ENCODE measurements at regions not wholly inside any gene's neighbourhood (a gene's known extent, or its start where the extent isn't known, plus 50 kb on each side); places are given as distances from the start of the nearest gene placed in this dataset.

- TF ChIP-seq CTCF (IDR thresholded peaks at IDR 0.05; ENCODE audit: insufficient read depth, low read length, poor library complexity, severe bottlenecking), result no peak
- H3K36me3 ChIP-seq (ENCODE audit: control insufficient read depth, insufficient read depth, low read length), result no peaks in the 10 kb centered on the region
- no peak for DNase-seq (ENCODE audit: low read depth)
These were observed 394.7 kb downstream of the SEC14L1 start for GRCh38 chr17:77535435-77535834.

GRCh38 chr17:77535892-77536291 lies 395.1 kb downstream of the SEC14L1 start:
- DNase-seq (ENCODE audit: low read depth), result no peak
- TF ChIP-seq CTCF (IDR thresholded peaks at IDR 0.05; ENCODE audit: insufficient read depth, low read length, poor library complexity, severe bottlenecking), result no peak
- Histone ChIP-seq H3K4me3 (ENCODE audit: low read depth, low read length) (no peak overlapping the region), H3K36me3 (ENCODE audit: control insufficient read depth, insufficient read depth, low read length) (no peaks in the 10 kb centered on the region), H3K27me3 (ENCODE audit: control insufficient read depth, insufficient read depth, low read length) (peaks cover 9% of the 10 kb centered on the region)

More at GRCh38 chr17:77535435-77535834, 394.7 kb downstream of the SEC14L1 start:
- H3K27me3 ChIP-seq (ENCODE audit: control insufficient read depth, insufficient read depth, low read length), result peaks cover 7% of the 10 kb centered on the region
- no peak overlapping the region for H3K4me3 ChIP-seq (ENCODE audit: low read depth, low read length)

GRCh38 chr17:77537566-77537965 lies 396.8 kb downstream of the SEC14L1 start:
- Histone ChIP-seq H3K27me3 (ENCODE audit: control insufficient read depth, insufficient read depth, low read length) (peaks cover 12% of the 10 kb centered on the region), H3K4me3 (ENCODE audit: low read depth, low read length) (no peak overlapping the region), H3K36me3 (ENCODE audit: control insufficient read depth, insufficient read depth, low read length) (no peaks in the 10 kb centered on the region)
- DNase-seq (ENCODE audit: low read depth), result no peak
- TF ChIP-seq CTCF (IDR thresholded peaks at IDR 0.05; ENCODE audit: insufficient read depth, low read length, poor library complexity, severe bottlenecking), result no peak

- no peaks in the 10 kb centered on the region for H3K36me3 ChIP-seq (ENCODE audit: control insufficient read depth, insufficient read depth, low read length)
- TF ChIP-seq CTCF (IDR thresholded peaks at IDR 0.05; ENCODE audit: insufficient read depth, low read length, poor library complexity, severe bottlenecking), result no peak
- peaks cover 18% of the 10 kb centered on the region for H3K27me3 ChIP-seq (ENCODE audit: control insufficient read depth, insufficient read depth, low read length)
- DNase-seq (ENCODE audit: low read depth), result no peak
- H3K4me3 ChIP-seq (ENCODE audit: low read depth, low read length), result no peak overlapping the region
These were observed 399.8 kb downstream of the SEC14L1 start for GRCh38 chr17:77540531-77540930.

- no peak for TF ChIP-seq CTCF (IDR thresholded peaks at IDR 0.05; ENCODE audit: insufficient read depth, low read length, poor library complexity, severe bottlenecking)
- DNase-seq (ENCODE audit: low read depth), result no peak
- H3K27me3 ChIP-seq (ENCODE audit: control insufficient read depth, insufficient read depth, low read length), result peaks cover 18% of the 10 kb centered on the region
- H3K4me3 ChIP-seq (ENCODE audit: low read depth, low read length), result no peak overlapping the region
- H3K36me3 ChIP-seq (ENCODE audit: control insufficient read depth, insufficient read depth, low read length), result no peaks in the 10 kb centered on the region
These were observed 400.2 kb downstream of the SEC14L1 start for GRCh38 chr17:77540975-77541374.

- Histone ChIP-seq H3K4me3 (ENCODE audit: low read depth, low read length) (no peak overlapping the region), H3K36me3 (ENCODE audit: control insufficient read depth, insufficient read depth, low read length) (no peaks in the 10 kb centered on the region), H3K27me3 (ENCODE audit: control insufficient read depth, insufficient read depth, low read length) (peaks cover 18% of the 10 kb centered on the region)
- TF ChIP-seq CTCF (IDR thresholded peaks at IDR 0.05; ENCODE audit: insufficient read depth, low read length, poor library complexity, severe bottlenecking), result no peak
- no peak for DNase-seq (ENCODE audit: low read depth)
These were observed 401.2 kb downstream of the SEC14L1 start for GRCh38 chr17:77542011-77542410.
